DND-41 (cell line): ENCODE measurements at regions not wholly inside any gene's neighbourhood (a gene's known extent, or its start where the extent isn't known, plus 50 kb on each side); places are given as distances from the start of the nearest gene placed in this dataset.
"Not testable (repeated sequence)": the region's sequence is repeated elsewhere in the genome, so short reads cannot be mapped to it uniquely, and the experiment has no call there.

ENCODE experiments used
- ATAC-seq: fragments of 200-7000 bp; cut with Tn5 transposase; 3 replicates; pipeline ENCODE4 v1.9.1; 2021; ENCODE audit warnings: low read depth; ENCODE audit not compliant: insufficient read depth
- DNase-seq: peaks from one replicate; pipeline ENCODE4 v3.0.0-alpha.2; 2020
- H2AFZ ChIP-seq: 2 replicates; pipeline ENCODE4 v1.6.0; 2012; ENCODE audit warnings: low read depth, low read length
- H3K27ac ChIP-seq: 2 replicates; pipeline ENCODE4 v1.5.1; 2012; ENCODE audit warnings: low read length, inconsistent platforms
- H3K27me3 ChIP-seq: fragments of 200-600 bp; sonication (generic); 2 replicates; pipeline ENCODE4 v1.6.0; 2012; ENCODE audit warnings: low read length, mild to moderate bottlenecking, inconsistent platforms; ENCODE audit not compliant: insufficient read depth, poor library complexity
- H3K36me3 ChIP-seq: 2 replicates; pipeline ENCODE4 v1.5.1; 2012; ENCODE audit warnings: low read length, inconsistent platforms; ENCODE audit not compliant: insufficient read depth
- H3K4me1 ChIP-seq: 2 replicates; pipeline ENCODE4 v1.5.1; 2012; ENCODE audit warnings: mild to moderate bottlenecking, low read length; ENCODE audit not compliant: insufficient read depth
- H3K4me2 ChIP-seq: 2 replicates; pipeline ENCODE4 v1.6.0; 2012; ENCODE audit warnings: mild to moderate bottlenecking, moderate library complexity, low read length, inconsistent platforms; ENCODE audit not compliant: insufficient read depth
- H3K4me3 ChIP-seq, 2 experiments: fragments of 200-600 bp in 1 of 2; shearing (Covaris generic) in 1 of 2; 2 replicates each; pipeline ENCODE4 v1.5.1; 2012 to 2016; ENCODE audit warnings: inconsistent platforms in 2 of 2, low read length in 2 of 2, mild to moderate bottlenecking in 2 of 2, low read depth in 1 of 2, moderate library complexity in 1 of 2
- H3K79me2 ChIP-seq: 2 replicates; pipeline ENCODE4 v1.6.0; 2012; ENCODE audit warnings: low read length, inconsistent platforms; ENCODE audit not compliant: insufficient read depth
- H3K9ac ChIP-seq: 2 replicates; pipeline ENCODE4 v1.6.0; 2012; ENCODE audit warnings: low read depth, mild to moderate bottlenecking, inconsistent platforms, low read length, moderate library complexity
- H3K9me3 ChIP-seq: 2 replicates; pipeline ENCODE4 v1.5.1; 2012; ENCODE audit warnings: low read length, moderate library complexity, mild to moderate bottlenecking, inconsistent platforms; ENCODE audit not compliant: insufficient read depth, severe bottlenecking
- H4K20me1 ChIP-seq: 2 replicates; pipeline ENCODE4 v1.6.0; 2012; ENCODE audit warnings: low read length; ENCODE audit not compliant: insufficient read depth
- EZH2 ChIP-seq: IDR thresholded peaks from 3 replicates; pipeline ENCODE4 v1.6.1; 2012; ENCODE audit warnings: borderline replicate concordance, low read depth, mild to moderate bottlenecking, moderate library complexity, low read length, inconsistent platforms; ENCODE audit not compliant: severe bottlenecking
- TF ChIP-seq, protein P1 (sequence below): IDR thresholded peaks from 2 replicates; pipeline ENCODE4 v1.5.1; 2012; ENCODE audit warnings: borderline replicate concordance, low read length, moderate library complexity, mild to moderate bottlenecking; ENCODE audit not compliant: poor library complexity, severe bottlenecking; ENCODE audit errors: extremely low read depth

DNA sequence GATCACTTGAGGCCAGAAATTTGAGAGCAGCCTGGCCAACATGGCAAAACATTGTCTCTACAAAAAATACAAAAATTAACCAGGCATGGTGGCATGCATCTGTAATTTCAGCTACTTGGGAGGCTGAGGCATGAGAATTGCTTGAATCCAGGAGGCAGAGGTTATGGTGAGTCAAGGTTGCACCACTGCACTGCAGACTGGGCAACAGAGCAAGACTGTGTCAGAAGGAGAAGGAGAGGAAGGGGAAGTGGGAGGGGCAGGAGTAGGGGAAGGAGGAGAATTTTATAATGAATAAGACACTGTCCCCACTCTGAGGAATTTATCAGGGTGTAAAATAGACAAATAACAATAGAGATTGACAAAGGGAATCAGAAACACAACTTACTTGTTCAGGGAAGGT, 440.6 kb upstream of the DYNLRB2 start:
- no peak for DNase-seq
- H3K36me3 ChIP-seq: no peaks in the 10 kb centered on the region
- no peak overlapping the region for H3K4me3 ChIP-seq
- no peak for TF ChIP-seq EZH2
- TF ChIP-seq, protein P1, sequence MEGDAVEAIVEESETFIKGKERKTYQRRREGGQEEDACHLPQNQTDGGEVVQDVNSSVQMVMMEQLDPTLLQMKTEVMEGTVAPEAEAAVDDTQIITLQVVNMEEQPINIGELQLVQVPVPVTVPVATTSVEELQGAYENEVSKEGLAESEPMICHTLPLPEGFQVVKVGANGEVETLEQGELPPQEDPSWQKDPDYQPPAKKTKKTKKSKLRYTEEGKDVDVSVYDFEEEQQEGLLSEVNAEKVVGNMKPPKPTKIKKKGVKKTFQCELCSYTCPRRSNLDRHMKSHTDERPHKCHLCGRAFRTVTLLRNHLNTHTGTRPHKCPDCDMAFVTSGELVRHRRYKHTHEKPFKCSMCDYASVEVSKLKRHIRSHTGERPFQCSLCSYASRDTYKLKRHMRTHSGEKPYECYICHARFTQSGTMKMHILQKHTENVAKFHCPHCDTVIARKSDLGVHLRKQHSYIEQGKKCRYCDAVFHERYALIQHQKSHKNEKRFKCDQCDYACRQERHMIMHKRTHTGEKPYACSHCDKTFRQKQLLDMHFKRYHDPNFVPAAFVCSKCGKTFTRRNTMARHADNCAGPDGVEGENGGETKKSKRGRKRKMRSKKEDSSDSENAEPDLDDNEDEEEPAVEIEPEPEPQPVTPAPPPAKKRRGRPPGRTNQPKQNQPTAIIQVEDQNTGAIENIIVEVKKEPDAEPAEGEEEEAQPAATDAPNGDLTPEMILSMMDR: no peak
- H4K20me1 ChIP-seq: no peaks in the 10 kb centered on the region
- no peak overlapping the region for H3K9ac ChIP-seq
- no peaks in the 10 kb centered on the region for H3K9me3 ChIP-seq
- H3K4me1 ChIP-seq: no peaks in the 10 kb centered on the region
- H2AFZ ChIP-seq: no peak overlapping the region
- H3K27ac ChIP-seq: no peak overlapping the region
- no peak for ATAC-seq
- no peaks in the 10 kb centered on the region for H3K27me3 ChIP-seq
- no peak overlapping the region for H3K4me2 ChIP-seq
- no peaks in the 10 kb centered on the region for H3K79me2 ChIP-seq

DNA sequence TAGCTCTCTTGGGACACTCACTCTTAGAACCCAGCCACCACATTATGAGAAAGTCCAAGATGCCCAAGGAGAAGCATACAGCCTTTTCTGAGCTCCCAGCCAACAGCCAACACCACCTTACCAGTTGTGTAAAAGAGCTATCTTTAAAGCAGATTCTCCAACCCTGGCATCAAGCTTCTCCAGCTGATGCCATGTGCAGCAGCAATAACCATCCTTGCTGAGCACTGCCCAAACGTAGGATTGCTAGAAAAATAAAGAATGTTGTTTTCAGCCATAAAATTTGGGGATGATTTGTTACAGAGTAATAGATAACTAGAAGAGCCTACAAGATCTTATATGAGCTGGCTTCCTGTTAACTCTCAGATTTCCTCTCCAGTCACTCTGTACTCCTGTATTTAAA, 443.7 kb upstream of the DYNLRB2 start:
- no peak overlapping the region for H3K4me3 ChIP-seq
- ATAC-seq (no peak), DNase-seq (no peak)
- H3K9me3 ChIP-seq: no peaks in the 10 kb centered on the region
- no peaks in the 10 kb centered on the region for H3K27me3 ChIP-seq
- no peak overlapping the region for H3K27ac ChIP-seq
- no peaks in the 10 kb centered on the region for H3K36me3 ChIP-seq
- no peaks in the 10 kb centered on the region for H3K79me2 ChIP-seq
- no peaks in the 10 kb centered on the region for H4K20me1 ChIP-seq
- H3K4me2 ChIP-seq: no peak overlapping the region
- no peak overlapping the region for H3K9ac ChIP-seq
- no peaks in the 10 kb centered on the region for H3K4me1 ChIP-seq
- TF ChIP-seq EZH2: no peak
- TF ChIP-seq, protein P1: no peak
- no peak overlapping the region for H2AFZ ChIP-seq

DNA sequence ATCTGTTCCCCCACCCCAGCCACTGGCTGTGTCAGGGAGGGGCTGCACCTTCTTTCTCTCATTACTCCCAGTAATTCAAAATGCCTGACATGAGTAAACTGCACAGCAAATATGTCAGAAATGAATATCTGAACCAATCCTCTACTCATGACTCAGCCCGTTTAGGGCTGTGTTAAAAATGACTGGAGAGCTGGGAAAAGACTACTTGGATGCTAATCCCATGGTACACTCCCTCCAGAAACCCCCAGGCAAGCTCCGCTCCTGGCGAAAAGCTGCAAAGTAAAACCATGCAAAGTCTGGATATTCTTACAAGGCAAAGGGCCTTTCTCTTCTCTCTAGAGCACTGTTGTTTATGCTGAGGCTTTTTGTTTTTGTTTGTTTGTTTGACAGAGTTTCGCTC, 448.1 kb upstream of the DYNLRB2 start:
- TF ChIP-seq, protein P1: no peak
- TF ChIP-seq EZH2: no peak
- Histone ChIP-seq H3K4me1 (no peaks in the 10 kb centered on the region), H3K9ac (no peak overlapping the region), H3K4me2 (no peak overlapping the region), H3K4me3 (no peak overlapping the region), H3K79me2 (no peaks in the 10 kb centered on the region), H3K27ac (no peak overlapping the region), H4K20me1 (no peaks in the 10 kb centered on the region), H3K36me3 (no peaks in the 10 kb centered on the region), H3K9me3 (no peaks in the 10 kb centered on the region), H2AFZ (no peak overlapping the region), H3K27me3 (no peaks in the 10 kb centered on the region)
- ATAC-seq: no peak
- DNase-seq: no peak

DNA sequence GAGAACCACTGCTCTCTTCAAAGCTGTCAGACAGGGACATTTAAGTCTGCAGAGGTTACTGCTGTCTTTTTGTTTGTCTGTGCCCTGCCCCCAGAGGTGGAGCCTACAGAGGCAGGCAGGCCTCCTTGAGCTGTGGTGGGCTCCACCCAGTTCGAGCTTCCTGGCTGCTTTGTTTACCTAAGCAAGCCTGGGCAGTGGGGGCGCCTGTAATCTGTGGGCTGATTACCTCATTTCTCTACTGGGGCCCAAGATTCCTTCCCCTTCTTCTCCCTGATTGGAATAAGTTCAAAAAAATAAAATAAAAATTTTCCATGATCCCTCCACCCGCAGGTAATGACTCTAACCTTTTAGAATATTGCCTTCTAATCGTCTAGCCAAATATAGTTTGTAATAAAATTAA, 449.3 kb upstream of the DYNLRB2 start:
- not testable (repeated sequence) for H3K79me2 ChIP-seq, H3K36me3 ChIP-seq, H4K20me1 ChIP-seq, H2AFZ ChIP-seq, H3K4me1 ChIP-seq, H3K9ac ChIP-seq, H3K27ac ChIP-seq, DNase-seq, H3K9me3 ChIP-seq, H3K4me3 ChIP-seq, H3K4me2 ChIP-seq, ATAC-seq, H3K27me3 ChIP-seq
